ENCODE measurements at regions not wholly inside any gene's neighbourhood (a gene's known extent, or its start where the extent isn't known, plus 50 kb on each side); places are given as distances from the start of the nearest gene placed in this dataset.
"Not testable (repeated sequence)": the region's sequence is repeated elsewhere in the genome, so short reads cannot be mapped to it uniquely, and the experiment has no call there.

GRCh38 chr5:28725001-28725400 is 1686.6 kb upstream of the CDH9 start:
- no peak for DNase-seq

- no peak for DNase-seq
Observed at GRCh38 chr5:28714907-28715698, 1676.7 kb upstream of the CDH9 start.

- no peak for DNase-seq
Observed at GRCh38 chr5:28710360-28710759, 1672.0 kb upstream of the CDH9 start.

- no peak for DNase-seq
Observed at GRCh38 chr5:28708472-28708871, 1670.1 kb upstream of the CDH9 start.

- DNase-seq, result no peak
Observed at GRCh38 chr5:28707706-28708105, 1669.3 kb upstream of the CDH9 start.

GRCh38 chr5:28703651-28704260 is 1665.4 kb upstream of the CDH9 start:
- no peak for DNase-seq

- no peak for DNase-seq
Observed at GRCh38 chr5:28691526-28691925, 1653.1 kb upstream of the CDH9 start.

GRCh38 chr5:28685794-28686193 is 1647.4 kb upstream of the CDH9 start:
- DNase-seq, result no peak

- no peak for DNase-seq
Observed at GRCh38 chr5:28678899-28679298, 1640.5 kb upstream of the CDH9 start.

- no peak for DNase-seq
Observed at GRCh38 chr5:28666110-28666509, 1627.7 kb upstream of the CDH9 start.

- no peak for DNase-seq
Observed at GRCh38 chr5:28648108-28648507, 1609.7 kb upstream of the CDH9 start.

- DNase-seq, result no peak
Observed at GRCh38 chr5:28632607-28633006, 1594.2 kb upstream of the CDH9 start.

- no peak for DNase-seq
Observed at GRCh38 chr5:28603869-28604268, 1565.5 kb upstream of the CDH9 start.

GRCh38 chr5:28602429-28602828 is 1564.0 kb upstream of the CDH9 start:
- DNase-seq, result no peak

- not testable (repeated sequence) for DNase-seq
Observed at GRCh38 chr5:28596707-28597106, 1558.3 kb upstream of the CDH9 start.

- no peak for DNase-seq
Observed at GRCh38 chr5:28580616-28581015, 1542.2 kb upstream of the CDH9 start.

- DNase-seq, result no peak
Observed at GRCh38 chr5:28576022-28576421, 1537.6 kb upstream of the CDH9 start.

- DNase-seq, result no peak
Observed at GRCh38 chr5:28575368-28575767, 1537.0 kb upstream of the CDH9 start.

GRCh38 chr5:28574606-28575005 is 1536.2 kb upstream of the CDH9 start:
- DNase-seq, result no peak

- no peak for DNase-seq
Observed at GRCh38 chr5:28567048-28567447, 1528.7 kb upstream of the CDH9 start.

- DNase-seq, result no peak
Observed at GRCh38 chr5:28561522-28561921, 1523.1 kb upstream of the CDH9 start.

GRCh38 chr5:28558196-28558595 is 1519.8 kb upstream of the CDH9 start:
- DNase-seq, result no peak

GRCh38 chr5:28557114-28557513 is 1518.7 kb upstream of the CDH9 start:
- no peak for DNase-seq

GRCh38 chr5:28549588-28549987 is 1511.2 kb upstream of the CDH9 start:
- DNase-seq, result no peak

GRCh38 chr5:28548856-28549255 is 1510.5 kb upstream of the CDH9 start:
- DNase-seq, result no peak

Data from DMS 273 treated with DMSO at 0.1 percent for 48 hours (cell line).